Fibroblast of lung (primary cell): ENCODE measurements at regions not wholly inside any gene's neighbourhood (a gene's known extent, or its start where the extent isn't known, plus 50 kb on each side); places are given as distances from the start of the nearest gene placed in this dataset.

Experiments
- EZH2 ChIP-seq: IDR thresholded peaks from 2 replicates; pipeline ENCODE4 v1.5.1; 2012; ENCODE audit warnings: low read length, control low read depth, mild to moderate bottlenecking; ENCODE audit errors: missing control alignments
- TF ChIP-seq, protein P1 (sequence below), 2 donors: IDR thresholded peaks in 1 of 2; conservative IDR thresholded peaks in 1 of 2; 1 replicate in 1 of 2; 2 replicates in 1 of 2; pipeline ENCODE4 v1.5.1; 2011 to 2012; ENCODE audit warnings: low read length in 2 of 2, control low read depth in 1 of 2, inconsistent platforms in 1 of 2, low read depth in 1 of 2, mild to moderate bottlenecking in 1 of 2

DNA sequence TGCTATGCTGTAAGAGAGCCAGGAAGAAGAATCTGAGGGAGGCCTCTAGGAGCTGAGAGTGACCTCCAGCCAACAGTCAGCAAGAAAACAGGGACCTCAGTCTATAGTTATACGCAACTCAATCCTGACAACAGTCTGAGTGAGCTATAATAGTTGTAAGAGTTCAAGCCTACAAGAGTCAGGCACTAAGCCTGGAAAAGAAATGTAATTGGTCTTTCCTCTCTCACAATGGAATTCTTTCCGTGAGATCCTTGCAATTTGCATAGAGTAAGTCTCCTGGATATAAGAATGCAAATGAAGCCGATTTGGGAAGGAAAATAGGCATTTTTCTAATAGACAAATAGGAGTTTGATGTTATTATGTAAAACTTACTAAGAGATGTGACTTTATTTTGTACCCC lies 1332.6 kb upstream of the CELF4 start:
- TF ChIP-seq, protein P1, sequence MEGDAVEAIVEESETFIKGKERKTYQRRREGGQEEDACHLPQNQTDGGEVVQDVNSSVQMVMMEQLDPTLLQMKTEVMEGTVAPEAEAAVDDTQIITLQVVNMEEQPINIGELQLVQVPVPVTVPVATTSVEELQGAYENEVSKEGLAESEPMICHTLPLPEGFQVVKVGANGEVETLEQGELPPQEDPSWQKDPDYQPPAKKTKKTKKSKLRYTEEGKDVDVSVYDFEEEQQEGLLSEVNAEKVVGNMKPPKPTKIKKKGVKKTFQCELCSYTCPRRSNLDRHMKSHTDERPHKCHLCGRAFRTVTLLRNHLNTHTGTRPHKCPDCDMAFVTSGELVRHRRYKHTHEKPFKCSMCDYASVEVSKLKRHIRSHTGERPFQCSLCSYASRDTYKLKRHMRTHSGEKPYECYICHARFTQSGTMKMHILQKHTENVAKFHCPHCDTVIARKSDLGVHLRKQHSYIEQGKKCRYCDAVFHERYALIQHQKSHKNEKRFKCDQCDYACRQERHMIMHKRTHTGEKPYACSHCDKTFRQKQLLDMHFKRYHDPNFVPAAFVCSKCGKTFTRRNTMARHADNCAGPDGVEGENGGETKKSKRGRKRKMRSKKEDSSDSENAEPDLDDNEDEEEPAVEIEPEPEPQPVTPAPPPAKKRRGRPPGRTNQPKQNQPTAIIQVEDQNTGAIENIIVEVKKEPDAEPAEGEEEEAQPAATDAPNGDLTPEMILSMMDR (conservative IDR thresholded peaks at IDR 0.05 in 1 of 2, IDR thresholded peaks at IDR 0.05 in 1 of 2; ENCODE audit: low read depth in 1 of 2, low read length in 2 of 2), result no peak
- TF ChIP-seq EZH2, result no peak
